NT2/D1 (cell line): ENCODE measurements at regions not wholly inside any gene's neighbourhood (a gene's known extent, or its start where the extent isn't known, plus 50 kb on each side); places are given as distances from the start of the nearest gene placed in this dataset.

Experiments used
- SUZ12 ChIP-seq: IDR thresholded peaks from 2 replicates; pipeline ENCODE4 v1.6.1; 2011; ENCODE audit not compliant: insufficient read length, insufficient read depth; ENCODE audit errors: extremely low read depth
- YY1 ChIP-seq: IDR thresholded peaks from 2 replicates; pipeline ENCODE4 v1.6.1; 2011; ENCODE audit not compliant: insufficient read length, insufficient read depth

- TF ChIP-seq YY1 (no peak), SUZ12 (no peak)
Observed at GRCh38 chr22:27668828-27669797, 132.4 kb downstream of the MN1 start.
